HL-60 (cell line): ENCODE measurements at regions not wholly inside any gene's neighbourhood (a gene's known extent, or its start where the extent isn't known, plus 50 kb on each side); places are given as distances from the start of the nearest gene placed in this dataset.

Experiments
- DNase-seq, 2 experiments: peaks; one replicate each; pipeline ENCODE4 v3.0.0-alpha.2; 2010 to 2020; ENCODE audit warnings: low read depth in 1 of 2, low spot score in 1 of 2
- H3K27ac ChIP-seq: fragments of 250-450 bp; sonication (Bioruptor Pico); replicated peaks from 2 replicates; pipeline ENCODE4 v1.5.1; 2020; ENCODE audit warnings: mild to moderate bottlenecking, moderate library complexity
- H3K27me3 ChIP-seq: fragments of 250-450 bp; sonication (Bioruptor Pico); 2 replicates; pipeline ENCODE4 v1.5.1; 2021; ENCODE audit warnings: mild to moderate bottlenecking, moderate library complexity; ENCODE audit not compliant: insufficient read depth, poor library complexity, severe bottlenecking
- H3K4me3 ChIP-seq: replicated peaks from 2 replicates; pipeline ENCODE4 v1.5.1; 2011; ENCODE audit warnings: mild to moderate bottlenecking, control low read depth, low read length; ENCODE audit not compliant: insufficient read depth
- CTCF ChIP-seq: IDR thresholded peaks from one replicate; pipeline ENCODE4 v1.5.1; 2011; ENCODE audit warnings: low read length, control low read depth, inconsistent platforms; ENCODE audit not compliant: insufficient read depth
- GABPA ChIP-seq: IDR thresholded peaks from 2 replicates; pipeline ENCODE4 v1.6.1; 2012; ENCODE audit warnings: low read depth
- POLR2AphosphoS5 ChIP-seq: IDR thresholded peaks from 2 replicates; pipeline ENCODE4 v1.6.1; 2012; ENCODE audit warnings: low read depth
- REST ChIP-seq: IDR thresholded peaks from 2 replicates; pipeline ENCODE4 v1.6.1; 2012; ENCODE audit warnings: low read depth; ENCODE audit not compliant: insufficient replicate concordance
- SPI1 ChIP-seq: IDR thresholded peaks from 2 replicates; pipeline ENCODE4 v1.6.1; 2012; ENCODE audit warnings: low read depth, mild to moderate bottlenecking, borderline replicate concordance

- Histone ChIP-seq H3K4me3 (no peak overlapping the region), H3K27me3 (peaks cover 4% of the 10 kb centered on the region), H3K27ac (no peak overlapping the region)
- TF ChIP-seq CTCF (no peak), SPI1 (no peak), REST (no peak), POLR2AphosphoS5 (no peak), GABPA (no peak)
- no peak for DNase-seq
Measured at GRCh38 chr22:44383652-44384562, 71.2 kb upstream of the SHISAL1 start.

- Histone ChIP-seq H3K4me3 (no peak overlapping the region), H3K27ac (no peak overlapping the region), H3K27me3 (peaks cover 4% of the 10 kb centered on the region)
- DNase-seq: no peak
- TF ChIP-seq POLR2AphosphoS5 (no peak), REST (no peak), SPI1 (no peak), CTCF (no peak), GABPA (no peak)
Measured at GRCh38 chr22:44383064-44383575, 70.4 kb upstream of the SHISAL1 start.

- H3K27ac ChIP-seq: no peak overlapping the region
- DNase-seq: no peak
- TF ChIP-seq SPI1: no peak
- no peak for TF ChIP-seq CTCF
- TF ChIP-seq GABPA: no peak
- TF ChIP-seq POLR2AphosphoS5: no peak
- TF ChIP-seq REST: no peak
- peaks cover 2% of the 10 kb centered on the region for H3K27me3 ChIP-seq
- no peak overlapping the region for H3K4me3 ChIP-seq
Measured at GRCh38 chr22:44382116-44383038, 69.6 kb upstream of the SHISAL1 start.
